OCI-LY3 (cell line): ENCODE measurements at regions not wholly inside any gene's neighbourhood (a gene's known extent, or its start where the extent isn't known, plus 50 kb on each side); places are given as distances from the start of the nearest gene placed in this dataset.

Experiments
- H2AFZ ChIP-seq: fragments of 200-600, 300-600 bp; shearing (Covaris generic); 2 replicates; pipeline ENCODE4 v1.6.0; 2014; ENCODE audit warnings: antibody characterized with exemption, low read depth, low read length
- H3K27ac ChIP-seq: fragments of 200-600, 300-600 bp; sonication (generic); 2 replicates; pipeline ENCODE4 v1.5.1; 2014; ENCODE audit warnings: mild to moderate bottlenecking, low read length, moderate library complexity, mixed read lengths
- H3K27me3 ChIP-seq: fragments of 200-600, 300-600 bp; sonication (generic); 2 replicates; pipeline ENCODE4 v1.6.1; 2014; ENCODE audit warnings: low read depth, low read length, mixed read lengths
- H3K36me3 ChIP-seq: fragments of 200-600, 300-600 bp; sonication (generic); replicated peaks from 2 replicates; pipeline ENCODE3; 2014; ENCODE audit warnings: low read depth, low read length, mixed read lengths
- H3K4me1 ChIP-seq: fragments of 300-600, 200-600 bp; sonication (generic); 2 replicates; pipeline ENCODE4 v1.6.1; 2014; ENCODE audit warnings: low read length, mixed read lengths
- H3K4me2 ChIP-seq: fragments of 200-600, 300-600 bp; sonication (generic); 2 replicates; pipeline ENCODE4 v1.6.1; 2014; ENCODE audit warnings: low read length, mixed read lengths
- H3K4me3 ChIP-seq: fragments of 300-600, 200-600 bp; sonication (generic); 2 replicates; pipeline ENCODE4 v1.5.1; 2014; ENCODE audit warnings: antibody characterized with exemption, mild to moderate bottlenecking, low read length, moderate library complexity
- H3K79me2 ChIP-seq: fragments of 300-600, 200-600 bp; shearing (Covaris generic); 2 replicates; pipeline ENCODE4 v1.6.1; 2014; ENCODE audit warnings: mild to moderate bottlenecking, low read length, mixed read lengths
- H3K9ac ChIP-seq: fragments of 300-600, 200-600 bp; shearing (Covaris generic); 2 replicates; pipeline ENCODE4 v1.6.0; 2014; ENCODE audit warnings: mild to moderate bottlenecking, low read length, moderate library complexity
- H3K9me3 ChIP-seq: fragments of 200-600, 300-600 bp; shearing (Covaris generic); 2 replicates; pipeline ENCODE4 v1.6.1; 2014; ENCODE audit warnings: low read length, mixed read lengths; ENCODE audit not compliant: insufficient read depth
- H4K20me1 ChIP-seq: fragments of 200-600, 300-600 bp; sonication (generic); 2 replicates; pipeline ENCODE4 v1.6.1; 2016; ENCODE audit warnings: low read length, mixed read lengths; ENCODE audit not compliant: insufficient read depth
- CTCF ChIP-seq: fragments of 200-600, 300-600 bp; sonication (generic); IDR thresholded peaks from 2 replicates; pipeline ENCODE4 v1.5.1; 2014; ENCODE audit warnings: antibody characterized with exemption, low read length, low read depth
- EZH2phosphoT487 ChIP-seq: fragments of 200-600 bp; shearing (Covaris generic); IDR thresholded peaks from 2 replicates; pipeline ENCODE4 v1.6.1; 2018; ENCODE audit warnings: antibody characterized with exemption, mixed run types, low read depth

- no peaks in the 10 kb centered on the region for H3K4me1 ChIP-seq
- H3K4me2 ChIP-seq: no peak overlapping the region
- H3K9ac ChIP-seq: no peak overlapping the region
- TF ChIP-seq EZH2phosphoT487: no peak
- TF ChIP-seq CTCF: no peak
- H3K27ac ChIP-seq: no peak overlapping the region
- H3K27me3 ChIP-seq: no peaks in the 10 kb centered on the region
- H3K4me3 ChIP-seq: no peak overlapping the region
- H3K9me3 ChIP-seq: no peaks in the 10 kb centered on the region
- no peak overlapping the region for H2AFZ ChIP-seq
- no peaks in the 10 kb centered on the region for H3K36me3 ChIP-seq
- no peaks in the 10 kb centered on the region for H4K20me1 ChIP-seq
- no peaks in the 10 kb centered on the region for H3K79me2 ChIP-seq
Measured at GRCh38 chr9:80839821-80840675, 849.3 kb downstream of the TLE1 start.

GRCh38 chr9:80836013-80836412 lies 853.3 kb downstream of the TLE1 start:
- Histone ChIP-seq H3K4me1 (no peaks in the 10 kb centered on the region), H4K20me1 (no peaks in the 10 kb centered on the region), H3K36me3 (no peaks in the 10 kb centered on the region), H3K4me3 (no peak overlapping the region), H3K9ac (no peak overlapping the region), H3K4me2 (no peak overlapping the region), H3K27me3 (no peaks in the 10 kb centered on the region), H2AFZ (no peak overlapping the region), H3K27ac (no peak overlapping the region), H3K9me3 (no peaks in the 10 kb centered on the region), H3K79me2 (no peaks in the 10 kb centered on the region)
- TF ChIP-seq EZH2phosphoT487 (no peak), CTCF (no peak)

GRCh38 chr9:80831751-80832150 lies 857.6 kb downstream of the TLE1 start:
- Histone ChIP-seq H3K27me3 (no peaks in the 10 kb centered on the region), H4K20me1 (no peaks in the 10 kb centered on the region), H3K9ac (no peak overlapping the region), H3K79me2 (no peaks in the 10 kb centered on the region), H3K9me3 (no peaks in the 10 kb centered on the region), H3K4me3 (no peak overlapping the region), H3K4me2 (no peak overlapping the region), H3K4me1 (no peaks in the 10 kb centered on the region), H2AFZ (no peak overlapping the region), H3K27ac (no peak overlapping the region), H3K36me3 (no peaks in the 10 kb centered on the region)
- no peak for TF ChIP-seq CTCF
- TF ChIP-seq EZH2phosphoT487: no peak

- no peaks in the 10 kb centered on the region for H3K79me2 ChIP-seq
- H3K9ac ChIP-seq: no peak overlapping the region
- no peaks in the 10 kb centered on the region for H3K36me3 ChIP-seq
- no peaks in the 10 kb centered on the region for H3K9me3 ChIP-seq
- no peaks in the 10 kb centered on the region for H3K27me3 ChIP-seq
- no peak overlapping the region for H3K27ac ChIP-seq
- no peaks in the 10 kb centered on the region for H4K20me1 ChIP-seq
- no peak overlapping the region for H2AFZ ChIP-seq
- no peak overlapping the region for H3K4me2 ChIP-seq
- H3K4me3 ChIP-seq: no peak overlapping the region
- H3K4me1 ChIP-seq: no peaks in the 10 kb centered on the region
- TF ChIP-seq CTCF (no peak), EZH2phosphoT487 (no peak)
Measured at GRCh38 chr9:80811656-80812055, 877.7 kb downstream of the TLE1 start.
